HepG2 (cell line): ENCODE measurements at regions not wholly inside any gene's neighbourhood (a gene's known extent, or its start where the extent isn't known, plus 50 kb on each side); places are given as distances from the start of the nearest gene placed in this dataset.

Experiments
- ATAC-seq: fragments of 200-7000 bp; cut with Tn5 transposase; 3 replicates; pipeline ENCODE4 v1.9.1; 2020; ENCODE audit warnings: mild to moderate bottlenecking, moderate library complexity
- BruUV-seq: library from RNA; stranded (reverse); fragments of 400-500 nt; replicated peaks from 2 replicates; lab custom pipeline; 2021; lab: Mats Ljungman, UMichigan
- CTCF ChIA-PET: fragments of 300-600 bp; formaldehyde crosslinking; extraction: SDS; loops from one replicate; lab custom pipeline; 2021; ENCODE audit warnings: low total read pairs, inconsistent platforms, low intra/inter-chr PET ratio; lab: Yijun Ruan, JAX
- POLR2A ChIA-PET: fragments of 350-600 bp; sonication (Branson Sonifier 250); formaldehyde crosslinking; loops from one replicate; lab custom pipeline; 2020; ENCODE audit warnings: antibody characterized with exemption, inconsistent platforms; lab: Yijun Ruan, JAX
- DNase-seq: peaks from one replicate; pipeline ENCODE4 v3.0.0-alpha.2; 2015; ENCODE audit warnings: low spot score
- FAIRE-seq: peaks from 3 replicates; lab custom pipeline; 2011; peaks lifted over from hg19 to GRCh38; lab: Jason Lieb, UNC
- H2AFZ ChIP-seq: one replicate; pipeline ENCODE4 v1.6.1; 2011; ENCODE audit warnings: low read length, inconsistent platforms
- H3K27ac ChIP-seq: fragments of 300-600 bp; 3 replicates; pipeline ENCODE4 v1.8.0; 2011; ENCODE audit warnings: mixed run types, mild to moderate bottlenecking, mixed read lengths, low read length, inconsistent platforms; ENCODE audit not compliant: insufficient read depth; ENCODE audit errors: extremely low read length
- H3K27me3 ChIP-seq, 2 experiments: fragments of 200-600 bp in 1 of 2; 2 replicates in 1 of 2; 3 replicates in 1 of 2; pipeline versions ENCODE4 v1.6.0 to v1.8.0; 2011; ENCODE audit warnings: low read length in 2 of 2, mild to moderate bottlenecking in 2 of 2, moderate library complexity in 2 of 2, inconsistent platforms in 1 of 2; ENCODE audit not compliant: insufficient read depth in 2 of 2, control insufficient read depth in 1 of 2
- H3K36me3 ChIP-seq, 2 experiments: fragments of 200-600 bp in 1 of 2; replicated peaks in 1 of 2; 2 replicates in 1 of 2; 3 replicates in 1 of 2; pipeline versions ENCODE4 v1.5.1 to v1.8.0; 2011; ENCODE audit warnings: low read length in 2 of 2, inconsistent platforms in 1 of 2; ENCODE audit not compliant: insufficient read depth in 2 of 2, control insufficient read depth in 1 of 2
- H3K4me1 ChIP-seq: 2 replicates; pipeline ENCODE4 v1.5.1; 2012; ENCODE audit warnings: low read length, inconsistent platforms; ENCODE audit not compliant: insufficient read depth
- H3K4me2 ChIP-seq: 2 replicates; pipeline ENCODE4 v1.6.0; 2011; ENCODE audit warnings: low read depth, low read length, inconsistent platforms
- H3K4me3 ChIP-seq, 3 experiments: fragments of 200-600 bp in 1 of 3; sonication (generic), shearing (Covaris generic) in 1 of 3; replicated peaks in 1 of 3; 2 replicates each; pipeline ENCODE4 v1.5.1; 2011 to 2016; ENCODE audit warnings: low read length in 3 of 3, inconsistent platforms in 2 of 3, low read depth in 2 of 3, mild to moderate bottlenecking in 2 of 3, control low read depth in 1 of 3, mixed read lengths in 1 of 3; ENCODE audit not compliant: insufficient read depth in 1 of 3
- H3K79me2 ChIP-seq: one replicate; pipeline ENCODE4 v1.6.1; 2011; ENCODE audit warnings: low read length, inconsistent platforms; ENCODE audit not compliant: insufficient read depth
- H3K9ac ChIP-seq: 2 replicates; pipeline ENCODE4 v1.6.0; 2011; ENCODE audit warnings: mild to moderate bottlenecking, low read depth, low read length, inconsistent platforms; ENCODE audit not compliant: insufficient read depth
- H3K9me3 ChIP-seq: 2 replicates; pipeline ENCODE4 v1.5.1; 2012; ENCODE audit warnings: mild to moderate bottlenecking, low read length
- H4K20me1 ChIP-seq: 2 replicates; pipeline ENCODE4 v1.6.0; 2011; ENCODE audit warnings: inconsistent platforms, mild to moderate bottlenecking, low read length, moderate library complexity; ENCODE audit not compliant: insufficient read depth
- BCL6 ChIP-seq: IDR thresholded peaks from 2 replicates; pipeline ENCODE4 v1.6.1; 2016; ENCODE audit warnings: missing genetic modification reagents, missing compliant biosample characterization
- E2F2 ChIP-seq: sonication (generic); formaldehyde crosslinking; IDR thresholded peaks from 2 replicates; pipeline ENCODE4 v1.4.0; 2020; ENCODE audit warnings: missing genetic modification reagents, borderline replicate concordance
- GPN1 ChIP-seq: sonication (generic); formaldehyde crosslinking; IDR thresholded peaks from 2 replicates; pipeline ENCODE4 v1.5.1; 2020; ENCODE audit warnings: missing genetic modification reagents, borderline replicate concordance
- NONO ChIP-seq, 2 experiments: fragments of 450-650 bp in 1 of 2; sonication (generic) in 1 of 2; formaldehyde crosslinking in 1 of 2; IDR thresholded peaks in 1 of 2; conservative IDR thresholded peaks in 1 of 2; 2 replicates each; pipeline versions ENCODE4 v1.6.1 to v1.8.0; 2017 to 2022; ENCODE audit warnings: mild to moderate bottlenecking in 1 of 2, missing genetic modification reagents in 1 of 2, moderate library complexity in 1 of 2
- YEATS4 ChIP-seq: sonication (generic); formaldehyde crosslinking; IDR thresholded peaks from 2 replicates; pipeline ENCODE4 v1.4.0; 2020; ENCODE audit warnings: missing genetic modification reagents, borderline replicate concordance
- ZFX ChIP-seq: sonication (generic); formaldehyde crosslinking; IDR thresholded peaks from 2 replicates; pipeline ENCODE4 v1.4.0; 2020; ENCODE audit warnings: mild to moderate bottlenecking, low read depth, missing genetic modification reagents, moderate library complexity
- ZNF142 ChIP-seq: sonication (generic); formaldehyde crosslinking; IDR thresholded peaks from 2 replicates; pipeline ENCODE4 v1.4.0; 2020; ENCODE audit warnings: missing genetic modification reagents
- ZNF232 ChIP-seq: sonication (generic); formaldehyde crosslinking; IDR thresholded peaks from 2 replicates; pipeline ENCODE4 v1.4.0; 2020; ENCODE audit warnings: missing genetic modification reagents, borderline replicate concordance
- ZNF556 ChIP-seq: sonication (generic); formaldehyde crosslinking; IDR thresholded peaks from 2 replicates; pipeline ENCODE4 v1.4.0; 2020; ENCODE audit warnings: mild to moderate bottlenecking, missing genetic modification reagents, borderline replicate concordance
- ZNF660 ChIP-seq: sonication (generic); formaldehyde crosslinking; IDR thresholded peaks from 2 replicates; pipeline ENCODE4 v1.5.1; 2020; ENCODE audit warnings: mild to moderate bottlenecking, low read depth, missing genetic modification reagents, borderline replicate concordance
- WGBS: methylation state at CpG from one replicate; pipeline ENCODE4 v1.1.6; 2017; ENCODE audit warnings: low lambda C conversion rate; 5-methylcytosine and 5-hydroxymethylcytosine counted together
- in situ Hi-C: cut with HindIII; loops from 2 replicates; pipeline ENCODE4 v1.10.0; 2017; ENCODE audit warnings: low pct_unique_long_range_greater_than_20kb; ENCODE audit not compliant: extremely low pct_ligation_motif_present
- intact Hi-C: fragments of 100-400 bp; cut with micrococcal nuclease; formaldehyde crosslinking; loops from one replicate; pipeline ENCODE4 v1.10.0; 2022; ENCODE audit not compliant: unreplicated experiment
- TF ChIP-seq, protein P1 (sequence below): sonication (generic); formaldehyde crosslinking; IDR thresholded peaks from 2 replicates; pipeline ENCODE4 v1.4.0; 2020; ENCODE audit warnings: missing genetic modification reagents
- TF ChIP-seq, protein P2 (sequence below): sonication (generic); formaldehyde crosslinking; IDR thresholded peaks from 2 replicates; pipeline ENCODE4 v1.5.0; 2020; ENCODE audit warnings: missing genetic modification reagents
- TF ChIP-seq, protein P3 (sequence below): sonication (generic); formaldehyde crosslinking; IDR thresholded peaks from 2 replicates; pipeline ENCODE4 v1.5.0; 2020; ENCODE audit warnings: missing genetic modification reagents

DNA sequence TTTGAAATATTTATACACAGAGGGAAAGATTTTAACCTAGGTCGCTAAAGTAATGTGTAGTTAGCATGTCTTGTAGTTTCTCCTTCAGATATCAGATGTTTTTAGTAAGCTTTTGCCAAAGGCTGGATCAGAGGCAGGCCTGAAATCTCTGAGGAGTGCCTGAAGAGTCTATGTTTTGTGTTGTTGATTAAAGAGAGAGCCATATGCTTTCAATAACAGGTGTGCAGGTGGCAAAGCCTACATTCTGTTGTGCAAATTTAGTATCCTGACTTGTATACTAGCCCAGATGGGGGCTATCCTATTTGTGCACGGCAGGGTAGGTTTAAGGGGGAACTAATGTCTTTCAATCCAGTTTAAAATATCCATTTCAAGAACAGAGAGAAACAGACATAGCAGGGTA, 167.1 kb upstream of the ATXN1 start (continued):
- TF ChIP-seq ZNF142 (CRISPR knock-in tag), result no peak
- TF ChIP-seq, protein P1, sequence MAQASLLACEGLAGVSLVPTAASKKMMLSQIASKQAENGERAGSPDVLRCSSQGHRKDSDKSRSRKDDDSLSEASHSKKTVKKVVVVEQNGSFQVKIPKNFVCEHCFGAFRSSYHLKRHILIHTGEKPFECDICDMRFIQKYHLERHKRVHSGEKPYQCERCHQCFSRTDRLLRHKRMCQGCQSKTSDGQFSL (CRISPR knock-in tag), result no peak
- TF ChIP-seq ZNF556 (CRISPR knock-in tag), result no peak
- no peak for TF ChIP-seq ZNF660
- TF ChIP-seq, all 625 proteins: peak for 0

- Histone ChIP-seq H3K27me3 (no peaks in the 10 kb centered on the region), H3K4me2 (no peak overlapping the region), H3K79me2 (no peaks in the 10 kb centered on the region), H3K9me3 (no peaks in the 10 kb centered on the region), H2AFZ (no peak overlapping the region), H3K36me3 (no peaks in the 10 kb centered on the region), H3K9ac (no peak overlapping the region), H3K4me1 (no peaks in the 10 kb centered on the region), H4K20me1 (no peaks in the 10 kb centered on the region), H3K4me3 (no peak overlapping the region), H3K27ac (no peak overlapping the region)
- BruUV-seq, result no TSS peak
- FAIRE-seq (no peak), ATAC-seq (no peak), DNase-seq (no peak)
- CTCF ChIA-PET, result no interaction called here
- intact Hi-C loops (no loop called here), in situ Hi-C loops (no loop called here)
- POLR2A ChIA-PET, result no interaction called here
- WGBS, result 87% methylated on average over 1 of the region's 1 CpG
- TF ChIP-seq ZFX (no peak), NONO (IDR thresholded peaks at IDR 0.05) (no peak), NONO (CRISPR knock-in tag; conservative IDR thresholded peaks at IDR 0.05) (no peak), ZNF232 (CRISPR knock-in tag) (no peak), YEATS4 (no peak), E2F2 (CRISPR knock-in tag) (no peak), GPN1 (CRISPR knock-in tag) (no peak), BCL6 (CRISPR knock-in tag) (no peak)
- TF ChIP-seq, protein P2, sequence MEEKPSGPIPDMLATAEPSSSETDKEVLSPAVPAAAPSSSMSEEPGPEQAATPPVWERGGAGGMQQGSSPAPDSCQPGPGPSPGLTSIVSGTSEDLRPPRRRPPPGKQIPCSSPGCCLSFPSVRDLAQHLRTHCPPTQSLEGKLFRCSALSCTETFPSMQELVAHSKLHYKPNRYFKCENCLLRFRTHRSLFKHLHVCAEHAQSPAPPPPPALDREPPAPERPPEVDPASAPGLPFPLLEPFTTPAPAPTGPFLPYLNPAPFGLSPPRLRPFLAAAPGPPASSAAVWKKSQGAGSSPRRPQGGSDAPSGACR (CRISPR knock-in tag), result no peak
- TF ChIP-seq, protein P3, sequence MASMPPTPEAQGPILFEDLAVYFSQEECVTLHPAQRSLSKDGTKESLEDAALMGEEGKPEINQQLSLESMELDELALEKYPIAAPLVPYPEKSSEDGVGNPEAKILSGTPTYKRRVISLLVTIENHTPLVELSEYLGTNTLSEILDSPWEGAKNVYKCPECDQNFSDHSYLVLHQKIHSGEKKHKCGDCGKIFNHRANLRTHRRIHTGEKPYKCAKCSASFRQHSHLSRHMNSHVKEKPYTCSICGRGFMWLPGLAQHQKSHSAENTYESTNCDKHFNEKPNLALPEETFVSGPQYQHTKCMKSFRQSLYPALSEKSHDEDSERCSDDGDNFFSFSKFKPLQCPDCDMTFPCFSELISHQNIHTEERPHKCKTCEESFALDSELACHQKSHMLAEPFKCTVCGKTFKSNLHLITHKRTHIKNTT (CRISPR knock-in tag), result no peak
Observed at GRCh38 chr6:16927205-16927604, 165.9 kb upstream of the ATXN1 start.
